IPS DF 6.9 (cell line): ENCODE measurements at regions not wholly inside any gene's neighbourhood (a gene's known extent, or its start where the extent isn't known, plus 50 kb on each side); places are given as distances from the start of the nearest gene placed in this dataset.

Source experiments
- DNase-seq: peaks from one replicate; pipeline ENCODE4 v3.0.0-alpha.2; 2013; ENCODE audit warnings: low read depth, low spot score
- H3K27ac ChIP-seq: one replicate; pipeline ENCODE4 v1.5.1; 2013; ENCODE audit warnings: low read length, control low read depth
- H3K27me3 ChIP-seq: 2 replicates; pipeline ENCODE4 v1.6.1; 2013; ENCODE audit warnings: mild to moderate bottlenecking, low read length; ENCODE audit not compliant: control insufficient read depth, insufficient read depth
- H3K36me3 ChIP-seq: 2 replicates; pipeline ENCODE4 v1.6.1; 2013; ENCODE audit warnings: low read length; ENCODE audit not compliant: control insufficient read depth, insufficient read depth
- H3K4me1 ChIP-seq: 2 replicates; pipeline ENCODE4 v1.6.1; 2013; ENCODE audit warnings: low read length; ENCODE audit not compliant: control insufficient read depth, insufficient read depth
- H3K4me3 ChIP-seq: 2 replicates; pipeline ENCODE4 v1.5.1; 2013; ENCODE audit warnings: mild to moderate bottlenecking, low read length
- H3K9me3 ChIP-seq: 2 replicates; pipeline ENCODE4 v1.6.1; 2013; ENCODE audit warnings: low read length, inconsistent platforms; ENCODE audit not compliant: control insufficient read depth, insufficient read depth
- WGBS: extraction: QIAGEN DNeasy Blood & Tissue Kit; methylation state at CpG from one replicate; pipeline ENCODE4 v1.1.7; 2013; ENCODE audit warnings: mixed read lengths, missing lambda C conversion rate; ENCODE audit not compliant: insufficient read length, insufficient coverage; 5-methylcytosine and 5-hydroxymethylcytosine counted together

GRCh38 chr6:43938178-43939105 lies 168.4 kb downstream of the VEGFA start:
- no peaks in the 10 kb centered on the region for H3K27me3 ChIP-seq
- DNase-seq: no peak
- no peaks in the 10 kb centered on the region for H3K9me3 ChIP-seq
- WGBS: 100% methylated on average over 1 of the region's 18 CpGs
- no peak overlapping the region for H3K27ac ChIP-seq
- no peaks in the 10 kb centered on the region for H3K36me3 ChIP-seq
- no peaks in the 10 kb centered on the region for H3K4me1 ChIP-seq
- no peak overlapping the region for H3K4me3 ChIP-seq

- Histone ChIP-seq H3K27me3 (no peaks in the 10 kb centered on the region), H3K4me1 (no peaks in the 10 kb centered on the region), H3K36me3 (no peaks in the 10 kb centered on the region), H3K27ac (no peak overlapping the region), H3K9me3 (no peaks in the 10 kb centered on the region), H3K4me3 (no peak overlapping the region)
- WGBS: no CpG with 5 or more reads among the region's 7 CpGs
- DNase-seq: no peak
These were observed 167.5 kb downstream of the VEGFA start for GRCh38 chr6:43937236-43938177.

- no peaks in the 10 kb centered on the region for H3K36me3 ChIP-seq
- H3K27ac ChIP-seq: no peak overlapping the region
- H3K4me3 ChIP-seq: no peak overlapping the region
- no peaks in the 10 kb centered on the region for H3K4me1 ChIP-seq
- no CpG with 5 or more reads among the region's 9 CpGs for WGBS
- DNase-seq: no peak
- no peaks in the 10 kb centered on the region for H3K9me3 ChIP-seq
- no peaks in the 10 kb centered on the region for H3K27me3 ChIP-seq
These were observed 166.5 kb downstream of the VEGFA start for GRCh38 chr6:43936476-43936875.

GRCh38 chr6:43935921-43936439 lies 166.0 kb downstream of the VEGFA start:
- H3K4me1 ChIP-seq: no peaks in the 10 kb centered on the region
- H3K27ac ChIP-seq: no peak overlapping the region
- no peak for DNase-seq
- WGBS: no CpG with 5 or more reads among the region's 4 CpGs
- no peaks in the 10 kb centered on the region for H3K36me3 ChIP-seq
- no peaks in the 10 kb centered on the region for H3K9me3 ChIP-seq
- H3K4me3 ChIP-seq: no peak overlapping the region
- no peaks in the 10 kb centered on the region for H3K27me3 ChIP-seq

- Histone ChIP-seq H3K4me1 (no peaks in the 10 kb centered on the region), H3K27me3 (no peaks in the 10 kb centered on the region), H3K27ac (no peak overlapping the region), H3K9me3 (no peaks in the 10 kb centered on the region), H3K4me3 (no peak overlapping the region), H3K36me3 (no peaks in the 10 kb centered on the region)
- no CpG with 5 or more reads among the region's 9 CpGs for WGBS
- no peak for DNase-seq
These were observed 165.0 kb downstream of the VEGFA start for GRCh38 chr6:43934803-43935602.

GRCh38 chr6:43934183-43934802 lies 164.3 kb downstream of the VEGFA start:
- Histone ChIP-seq H3K36me3 (no peaks in the 10 kb centered on the region), H3K4me3 (no peak overlapping the region), H3K27me3 (no peaks in the 10 kb centered on the region), H3K27ac (no peak overlapping the region), H3K9me3 (no peaks in the 10 kb centered on the region), H3K4me1 (no peaks in the 10 kb centered on the region)
- DNase-seq: no peak
- no CpG with 5 or more reads among the region's 4 CpGs for WGBS

GRCh38 chr6:43933148-43933885 lies 163.3 kb downstream of the VEGFA start:
- no peaks in the 10 kb centered on the region for H3K4me1 ChIP-seq
- DNase-seq: no peak
- H3K27me3 ChIP-seq: no peaks in the 10 kb centered on the region
- no peaks in the 10 kb centered on the region for H3K36me3 ChIP-seq
- no peak overlapping the region for H3K4me3 ChIP-seq
- WGBS: no CpG with 5 or more reads among the region's 19 CpGs
- no peaks in the 10 kb centered on the region for H3K9me3 ChIP-seq
- H3K27ac ChIP-seq: no peak overlapping the region

- WGBS: no CpG with 5 or more reads among the region's 13 CpGs
- no peak for DNase-seq
These were observed 162.5 kb downstream of the VEGFA start for GRCh38 chr6:43932259-43933147.

More at GRCh38 chr6:43932259-43933147, 162.5 kb downstream of the VEGFA start:
- Histone ChIP-seq H3K9me3 (no peaks in the 10 kb centered on the region), H3K27ac (no peak overlapping the region), H3K4me1 (no peaks in the 10 kb centered on the region), H3K4me3 (no peak overlapping the region), H3K36me3 (no peaks in the 10 kb centered on the region), H3K27me3 (no peaks in the 10 kb centered on the region)
